Caki2 (cell line): ENCODE measurements at regions not wholly inside any gene's neighbourhood (a gene's known extent, or its start where the extent isn't known, plus 50 kb on each side); places are given as distances from the start of the nearest gene placed in this dataset.
"Not testable (repeated sequence)": the region's sequence is repeated elsewhere in the genome, so short reads cannot be mapped to it uniquely, and the experiment has no call there.

Source experiments
- DNase-seq: peaks from one replicate; pipeline ENCODE4 v3.0.0-alpha.2; 2015; ENCODE audit warnings: low read depth
- in situ Hi-C: cut with HindIII; loops from 2 replicates; pipeline ENCODE4 v1.10.0; 2016; ENCODE audit warnings: low sequenced_read_pairs, low pct_unique_long_range_greater_than_20kb, mixed read lengths

- no peak for DNase-seq
- in situ Hi-C loops = no loop called here
Measured at GRCh38 chr11:82546661-82547557, 186.8 kb downstream of the FAM181B start.

- in situ Hi-C loops = no loop called here
- no peak for DNase-seq
Measured at GRCh38 chr11:82539669-82540068, 194.0 kb downstream of the FAM181B start.

- no peak for DNase-seq
- in situ Hi-C loops = no loop called here
Measured at GRCh38 chr11:82536706-82537105, 197.0 kb downstream of the FAM181B start.

- in situ Hi-C loops = no loop called here
- DNase-seq = no peak
Measured at GRCh38 chr11:82533628-82534327, 199.9 kb downstream of the FAM181B start.

GRCh38 chr11:82529936-82530335 lies 203.7 kb downstream of the FAM181B start:
- in situ Hi-C loops = no loop called here
- DNase-seq = no peak

- in situ Hi-C loops = no loop called here
Measured at GRCh38 chr11:82527081-82527584, 206.5 kb downstream of the FAM181B start.

GRCh38 chr11:82523141-82523540 lies 210.5 kb downstream of the FAM181B start:
- no peak for DNase-seq
- in situ Hi-C loops = no loop called here

More at GRCh38 chr11:82527081-82527584, 206.5 kb downstream of the FAM181B start:
- DNase-seq = no peak

- in situ Hi-C loops = no loop called here
Measured at GRCh38 chr11:82521427-82521826, 212.2 kb downstream of the FAM181B start.

GRCh38 chr11:82507288-82507687 lies 226.4 kb downstream of the FAM181B start:
- no peak for DNase-seq
- in situ Hi-C loops = no loop called here

More at GRCh38 chr11:82521427-82521826, 212.2 kb downstream of the FAM181B start:
- DNase-seq = no peak

GRCh38 chr11:82505379-82505778 lies 228.3 kb downstream of the FAM181B start:
- no peak for DNase-seq
- in situ Hi-C loops = no loop called here

- DNase-seq, in situ Hi-C loops: not testable (repeated sequence)
Measured at GRCh38 chr11:82501174-82501573, 232.5 kb downstream of the FAM181B start.

- DNase-seq = no peak
- in situ Hi-C loops = no loop called here
Measured at GRCh38 chr11:82494988-82495432, 238.7 kb downstream of the FAM181B start.

- DNase-seq = no peak
- in situ Hi-C loops = no loop called here
Measured at GRCh38 chr11:82474876-82475275, 258.8 kb downstream of the FAM181B start.

GRCh38 chr11:82465481-82465880 lies 268.2 kb downstream of the FAM181B start:
- in situ Hi-C loops = no loop called here
- no peak for DNase-seq

- in situ Hi-C loops = no loop called here
- no peak for DNase-seq
Measured at GRCh38 chr11:82462608-82463242, 270.9 kb downstream of the FAM181B start.

- in situ Hi-C loops = no loop called here
- DNase-seq = no peak
Measured at GRCh38 chr11:82458761-82459160, 274.9 kb downstream of the FAM181B start.

- no peak for DNase-seq
- in situ Hi-C loops = no loop called here
Measured at GRCh38 chr11:82458147-82458546, 275.5 kb downstream of the FAM181B start.

- in situ Hi-C loops = no loop called here
- no peak for DNase-seq
Measured at GRCh38 chr11:82450996-82451395, 282.7 kb downstream of the FAM181B start.

- in situ Hi-C loops = no loop called here
Measured at GRCh38 chr11:82406611-82407010, 327.1 kb downstream of the FAM181B start.

More at GRCh38 chr11:82406611-82407010, 327.1 kb downstream of the FAM181B start:
- DNase-seq = no peak
